ENCODE measurements at regions not wholly inside any gene's neighbourhood (a gene's known extent, or its start where the extent isn't known, plus 50 kb on each side); places are given as distances from the start of the nearest gene placed in this dataset.
A peak's percentile ranks its signal among the peaks of the same experiment; 100 is the strongest.

GRCh38 chr12:125533434-125534029 lies 468.3 kb downstream of the AACS start:
- no peak overlapping the region for H3K4me3 ChIP-seq (replicated peaks; ENCODE audit: low read depth, low read length)
- no peak for DNase-seq (ENCODE audit: extremely low read depth, low read depth)
- TF ChIP-seq CTCF (IDR thresholded peaks at IDR 0.05; ENCODE audit: low read depth, low read length, missing control alignments) = peak; percentile 35

DNA sequence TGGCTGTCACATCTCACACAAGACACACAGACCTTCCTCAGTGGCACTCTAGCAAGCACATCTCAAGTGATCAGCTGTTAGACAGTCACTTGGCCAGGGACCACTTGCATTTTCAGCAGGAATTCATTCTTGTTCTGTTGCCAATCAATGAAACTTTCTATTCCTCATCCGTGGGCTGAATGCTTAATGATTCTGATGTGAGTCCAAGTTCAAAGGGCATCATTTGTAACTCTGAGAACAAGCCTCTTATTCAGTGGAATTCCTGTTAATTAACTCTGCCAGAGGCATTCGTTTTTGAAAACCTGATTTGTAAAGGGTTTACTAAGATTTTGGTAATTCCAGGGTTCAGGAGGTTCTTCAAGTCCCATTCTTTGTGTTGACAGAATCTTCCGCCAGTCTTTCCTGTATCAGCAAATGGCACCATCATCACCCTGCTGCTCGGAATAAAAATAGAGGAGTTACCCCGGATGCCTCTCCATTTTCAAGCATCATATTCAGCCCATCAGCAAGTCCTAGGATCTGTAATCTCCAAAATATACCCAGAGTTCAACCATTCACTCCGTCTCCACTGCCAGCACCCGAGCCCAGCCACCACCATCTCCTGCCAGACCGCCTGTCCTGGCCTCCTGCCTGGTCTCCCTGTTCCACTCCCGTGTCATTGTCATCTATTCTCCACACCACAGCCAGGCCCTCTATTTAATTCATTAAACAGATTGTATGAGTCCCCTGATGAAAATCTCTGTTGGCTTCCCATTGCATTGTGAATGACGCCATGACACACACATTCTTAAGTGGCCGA lies 473.4 kb downstream of the AACS start:
- no peak for TF ChIP-seq CTCF (IDR thresholded peaks at IDR 0.05; ENCODE audit: low read depth, low read length, missing control alignments)
- DNase-seq (ENCODE audit: extremely low read depth, low read depth) = no peak
- H3K4me3 ChIP-seq (replicated peaks; ENCODE audit: low read depth, low read length) = no peak overlapping the region

GRCh38 chr12:125540580-125541204 lies 475.5 kb downstream of the AACS start:
- H3K4me3 ChIP-seq (replicated peaks; ENCODE audit: low read depth, low read length) = no peak overlapping the region
- DNase-seq (ENCODE audit: extremely low read depth, low read depth) = no peak
- no peak for TF ChIP-seq CTCF (IDR thresholded peaks at IDR 0.05; ENCODE audit: low read depth, low read length, missing control alignments)

- no peak for DNase-seq (ENCODE audit: extremely low read depth, low read depth)
- no peak for TF ChIP-seq CTCF (IDR thresholded peaks at IDR 0.05; ENCODE audit: low read depth, low read length, missing control alignments)
- H3K4me3 ChIP-seq (replicated peaks; ENCODE audit: low read depth, low read length) = no peak overlapping the region
These were observed 479.7 kb downstream of the AACS start for GRCh38 chr12:125544960-125545359.

GRCh38 chr12:125549171-125549570 lies 483.9 kb downstream of the AACS start:
- no peak for TF ChIP-seq CTCF (IDR thresholded peaks at IDR 0.05; ENCODE audit: low read depth, low read length, missing control alignments)
- H3K4me3 ChIP-seq (replicated peaks; ENCODE audit: low read depth, low read length) = no peak overlapping the region
- DNase-seq (ENCODE audit: extremely low read depth, low read depth) = no peak

GRCh38 chr12:125549836-125550235 lies 484.6 kb downstream of the AACS start:
- peak; percentile 32 for TF ChIP-seq CTCF (IDR thresholded peaks at IDR 0.05; ENCODE audit: low read depth, low read length, missing control alignments)
- DNase-seq (ENCODE audit: extremely low read depth, low read depth) = no peak

More at GRCh38 chr12:125549836-125550235, 484.6 kb downstream of the AACS start:
- H3K4me3 ChIP-seq (replicated peaks; ENCODE audit: low read depth, low read length) = no peak overlapping the region
